Heart left ventricle (tissue), 16 donors: ENCODE measurements at regions not wholly inside any gene's neighbourhood (a gene's known extent, or its start where the extent isn't known, plus 50 kb on each side); places are given as distances from the start of the nearest gene placed in this dataset.

ENCODE experiments used
- ATAC-seq, 4 donors: fragments of 200-7000 bp; cut with Tn5 transposase; one replicate each; pipeline ENCODE4 v1.9.1; 2020 to 2022; ENCODE audit warnings: moderate library complexity in 4 of 4, mild to moderate bottlenecking in 3 of 4, moderate number of reproducible peaks in 1 of 4
- DNase-seq, 5 donors: peaks; one replicate each; pipeline ENCODE4 v3.0.0-alpha.2; 2020
- H3K27ac ChIP-seq, 12 donors: fragments of 200-600 bp; sonication (generic) in 4 of 12; one replicate each; pipeline versions ENCODE4 v1.5.0 to v1.8.0; 2016 to 2022; ENCODE audit warnings: mild to moderate bottlenecking in 2 of 12
- H3K27me3 ChIP-seq, 9 donors: fragments of 200-600 bp; sonication (generic) in 2 of 9; one replicate each; pipeline versions ENCODE4 v1.5.1 to v1.8.0; 2016 to 2022; ENCODE audit warnings: mild to moderate bottlenecking in 3 of 9
- H3K36me3 ChIP-seq, 9 donors: fragments of 200-600 bp; sonication (generic) in 2 of 9; one replicate each; pipeline versions ENCODE4 v1.5.0 to v1.8.0; 2018 to 2022; ENCODE audit warnings: mild to moderate bottlenecking in 2 of 9
- H3K4me1 ChIP-seq, 12 donors: fragments of 200-600 bp; sonication (generic) in 4 of 12; one replicate each; pipeline versions ENCODE4 v1.5.0 to v1.8.0; 2016 to 2022; ENCODE audit warnings: mild to moderate bottlenecking in 3 of 12
- H3K4me3 ChIP-seq, 12 donors: fragments of 200-600 bp; sonication (generic) in 4 of 12; one replicate each; pipeline versions ENCODE4 v1.5.0 to v1.8.0; 2017 to 2022; ENCODE audit warnings: mild to moderate bottlenecking in 9 of 12, moderate library complexity in 4 of 12
- H3K9me3 ChIP-seq, 12 donors: fragments of 200-600 bp; sonication (generic) in 4 of 12; one replicate each; pipeline versions ENCODE4 v1.5.0 to v1.8.0; 2016 to 2022; ENCODE audit warnings: mild to moderate bottlenecking in 1 of 12
- CTCF ChIP-seq, 12 donors: fragments of 200-600 bp; sonication (generic) in 4 of 12; IDR thresholded peaks; one replicate each; pipeline versions ENCODE4 v1.5.0 to v1.8.0; 2018 to 2022; ENCODE audit warnings: antibody characterized with exemption in 12 of 12, mild to moderate bottlenecking in 5 of 12
- POLR2A ChIP-seq, 2 donors: fragments of 450-650 bp; IDR thresholded peaks; one replicate each; pipeline ENCODE4 v1.6.1; 2017; ENCODE audit warnings: antibody characterized with exemption in 2 of 2, mild to moderate bottlenecking in 2 of 2, moderate library complexity in 2 of 2
- WGBS, 4 donors: extraction: QIAGEN DNeasy Blood & Tissue Kit in 2 of 4; methylation state at CpG; one replicate each; pipeline versions ENCODE4 v1.1.5 to v1.1.7; 2013 to 2018; 5-methylcytosine and 5-hydroxymethylcytosine counted together
- intact Hi-C, 10 donors: fragments of 100-400 bp; cut with DNase I; formaldehyde crosslinking; loops; one replicate each; pipeline versions ENCODE4 v1.11.1 to v1.14.2; 2022
- donor health status: ischemic (EF 13 %, LVEDD 7.1; RV severe dilation, severe dysfunction).
- donor health status: healthy with polysubstance abuse.
- donor health status: DM: no; HTN: yes; CAD: no.
- donor health status: DM: no; HTN: no; CAD: no.
- donor health status: ischemic (EF 25% LVEDD 6.9; RV normal size, moderate dysfunction).
- donor health status: ischemic (EF 25% LVEDD 5.7; RV mildly dilated, moderate dysfunction).
- donor health status: healthy.
- donor health status: DM: yes; HTN: yes; CAD: no.
- donor health status: ischemic (EF 35%, LVEDD 5.7; RV mildly dilated, moderate dysfunction).
- donor health status: nonischemic (EF 11% LVEDD 7.7; RV severe dilation, severe dysfunction).
- donor health status: DM: yes; HTN: yes; CAD: no.
- donor health status: PGD.
- donor health status: ischemic (EF 29% LVEDD 5.4; RV normal size, mild dysfunction).
- donor health status: nonischemic (EF 23%, LVEDD 6.1; RV moderate dilation, normal function).

DNA sequence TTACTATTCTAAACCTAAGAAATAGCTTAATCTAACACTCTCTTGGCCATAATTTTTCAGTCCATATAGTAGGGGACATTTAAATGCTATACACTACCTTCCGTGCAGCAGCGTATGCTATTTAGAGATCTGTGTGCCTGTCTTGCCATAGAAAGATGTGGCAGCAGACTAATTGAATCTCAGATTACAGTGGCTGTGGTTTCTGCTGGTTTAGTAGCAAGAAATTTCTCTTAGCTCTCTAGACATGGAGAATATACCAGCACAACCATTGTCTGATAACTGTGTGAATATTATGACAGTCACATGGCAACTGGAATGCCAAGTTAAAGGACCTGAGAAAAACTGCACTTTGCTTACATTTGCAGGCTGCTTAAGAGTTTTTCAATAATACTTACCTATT, 672.4 kb upstream of the MIR17HG start:
- DNase-seq (no peak), ATAC-seq (no peak)
- no peaks in the 10 kb centered on the region for H3K9me3 ChIP-seq
- no peaks in the 10 kb centered on the region for H3K27me3 ChIP-seq
- H3K27ac ChIP-seq = no peak overlapping the region
- intact Hi-C loops = no loop called here
- TF ChIP-seq POLR2A (IDR thresholded peaks at IDR 0.05) (no peak), CTCF (IDR thresholded peaks at IDR 0.05) (no peak)
- H3K4me3 ChIP-seq = no peak overlapping the region
- H3K36me3 ChIP-seq = no peaks in the 10 kb centered on the region
- H3K4me1 ChIP-seq = no peaks in the 10 kb centered on the region
- 68 to 73% (median 70%) methylated on average over 2 of the region's 2 CpGs for WGBS, 4 donors

GRCh38 chr13:90680826-90681225, 666.7 kb upstream of the MIR17HG start:
- ATAC-seq (no peak), DNase-seq (no peak)
- Histone ChIP-seq H3K27me3 (no peaks in the 10 kb centered on the region), H3K4me1 (no peaks in the 10 kb centered on the region), H3K27ac (no peak overlapping the region), H3K36me3 (no peaks in the 10 kb centered on the region), H3K4me3 (no peak overlapping the region), H3K9me3 (no peaks in the 10 kb centered on the region)
- TF ChIP-seq POLR2A (IDR thresholded peaks at IDR 0.05) = no peak
- TF ChIP-seq CTCF (IDR thresholded peaks at IDR 0.05) = no peak
- intact Hi-C loops = no loop called here
- 61 to 65% (median 63%) methylated on average over 3 of the region's 3 CpGs for WGBS, 4 donors

DNA sequence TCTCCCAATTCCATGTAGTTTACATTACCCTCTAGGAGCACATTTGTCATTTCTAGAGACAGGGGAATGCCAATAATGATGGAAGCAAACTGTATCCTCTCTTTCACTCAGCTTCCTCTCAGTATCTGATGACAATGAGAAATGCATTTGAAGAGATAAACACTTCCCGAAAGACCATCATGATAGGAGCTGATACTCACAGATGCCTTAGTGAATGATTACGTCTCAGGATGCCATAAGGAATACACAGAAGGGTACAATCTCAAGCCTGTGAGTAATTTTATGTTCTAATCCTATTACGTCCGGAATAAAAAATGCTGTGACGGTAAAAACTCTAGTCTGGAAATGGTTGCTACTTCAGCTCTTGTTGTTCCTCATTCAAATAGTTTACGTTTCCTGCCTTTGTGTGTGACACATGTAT, 663.8 kb upstream of the MIR17HG start:
- intact Hi-C loops = no loop called here
- 59 to 64% (median 62%) methylated on average over 6 of the region's 6 CpGs for WGBS, 4 donors
- no peaks in the 10 kb centered on the region for H3K9me3 ChIP-seq
- TF ChIP-seq POLR2A (IDR thresholded peaks at IDR 0.05) (no peak), CTCF (IDR thresholded peaks at IDR 0.05) (no peak)
- no peak for DNase-seq
- H3K27me3 ChIP-seq = no peaks in the 10 kb centered on the region
- H3K4me1 ChIP-seq = no peaks in the 10 kb centered on the region
- no peak overlapping the region for H3K27ac ChIP-seq
- H3K36me3 ChIP-seq = no peaks in the 10 kb centered on the region
- no peak overlapping the region for H3K4me3 ChIP-seq
- ATAC-seq = no peak

DNA sequence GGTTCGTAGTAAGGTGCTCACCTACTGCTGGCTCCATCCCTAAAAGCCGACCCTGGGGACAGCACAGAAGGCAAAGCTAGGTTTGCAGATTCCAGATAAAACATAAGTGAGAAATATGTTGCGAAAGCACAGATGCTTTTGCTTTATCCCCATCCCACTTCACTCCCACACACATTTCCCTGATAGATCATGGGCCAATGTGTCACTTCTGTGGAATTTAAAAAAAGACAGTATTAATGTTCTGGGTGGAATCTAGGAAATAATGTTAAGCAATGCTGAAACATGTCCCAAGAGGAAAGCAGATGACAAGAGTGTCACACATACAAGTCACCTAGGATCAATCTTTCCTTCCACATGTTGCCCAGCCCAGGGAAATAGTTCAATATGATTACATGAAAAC, 661.0 kb upstream of the MIR17HG start:
- no peaks in the 10 kb centered on the region for H3K9me3 ChIP-seq
- peaks cover 0 to 10% (median 0%) of the 10 kb centered on the region in 12 donors for H3K4me1 ChIP-seq
- WGBS, 4 donors = 68 to 72% (median 70%) methylated on average over 3 of the region's 3 CpGs
- no peak overlapping the region for H3K27ac ChIP-seq
- DNase-seq (no peak), ATAC-seq (peak in 3 of 4 donors; percentile 36 to 71 (median 36))
- H3K36me3 ChIP-seq = no peaks in the 10 kb centered on the region
- no peak overlapping the region for H3K4me3 ChIP-seq
- intact Hi-C loops = no loop called here
- TF ChIP-seq POLR2A (IDR thresholded peaks at IDR 0.05) = no peak
- TF ChIP-seq CTCF (IDR thresholded peaks at IDR 0.05) = no peak
- H3K27me3 ChIP-seq = no peaks in the 10 kb centered on the region
